ENCODE measurements at regions not wholly inside any gene's neighbourhood (a gene's known extent, or its start where the extent isn't known, plus 50 kb on each side); places are given as distances from the start of the nearest gene placed in this dataset.

DNA sequence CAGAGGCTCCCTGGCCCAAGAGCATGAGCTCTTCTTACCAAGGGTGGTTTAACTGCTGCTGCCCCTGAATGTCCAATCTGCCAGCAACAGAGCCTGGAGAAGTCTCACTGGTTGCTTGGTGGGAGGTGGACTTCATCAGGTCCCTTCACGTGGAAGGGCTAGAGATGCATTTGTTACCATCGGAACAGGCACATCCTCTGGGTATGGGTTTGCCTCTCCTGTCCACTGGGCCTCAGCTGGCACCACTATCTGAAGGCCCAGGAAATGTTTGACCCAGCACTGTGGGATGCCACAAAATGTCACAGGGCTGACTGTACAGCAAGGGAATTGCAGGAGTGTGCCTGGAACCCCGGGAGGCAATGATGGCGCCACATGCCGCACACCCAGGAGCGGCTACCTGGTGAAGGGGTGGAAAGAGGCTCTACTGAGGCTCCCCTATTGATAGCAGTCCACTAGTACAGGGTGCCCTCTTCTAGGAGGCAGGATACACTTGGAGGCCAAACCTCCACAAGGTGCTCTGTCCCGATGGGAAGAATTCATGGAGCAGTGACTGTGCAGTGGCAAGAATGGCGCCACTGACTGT is 603.1 kb upstream of the MGMT start:
- TF ChIP-seq, protein P1, sequence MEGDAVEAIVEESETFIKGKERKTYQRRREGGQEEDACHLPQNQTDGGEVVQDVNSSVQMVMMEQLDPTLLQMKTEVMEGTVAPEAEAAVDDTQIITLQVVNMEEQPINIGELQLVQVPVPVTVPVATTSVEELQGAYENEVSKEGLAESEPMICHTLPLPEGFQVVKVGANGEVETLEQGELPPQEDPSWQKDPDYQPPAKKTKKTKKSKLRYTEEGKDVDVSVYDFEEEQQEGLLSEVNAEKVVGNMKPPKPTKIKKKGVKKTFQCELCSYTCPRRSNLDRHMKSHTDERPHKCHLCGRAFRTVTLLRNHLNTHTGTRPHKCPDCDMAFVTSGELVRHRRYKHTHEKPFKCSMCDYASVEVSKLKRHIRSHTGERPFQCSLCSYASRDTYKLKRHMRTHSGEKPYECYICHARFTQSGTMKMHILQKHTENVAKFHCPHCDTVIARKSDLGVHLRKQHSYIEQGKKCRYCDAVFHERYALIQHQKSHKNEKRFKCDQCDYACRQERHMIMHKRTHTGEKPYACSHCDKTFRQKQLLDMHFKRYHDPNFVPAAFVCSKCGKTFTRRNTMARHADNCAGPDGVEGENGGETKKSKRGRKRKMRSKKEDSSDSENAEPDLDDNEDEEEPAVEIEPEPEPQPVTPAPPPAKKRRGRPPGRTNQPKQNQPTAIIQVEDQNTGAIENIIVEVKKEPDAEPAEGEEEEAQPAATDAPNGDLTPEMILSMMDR (IDR thresholded peaks at IDR 0.05): no peak
- Histone ChIP-seq H3K27me3 (no peaks in the 10 kb centered on the region), H3K4me1 (no peaks in the 10 kb centered on the region), H3K36me3 (no peaks in the 10 kb centered on the region), H3K4me3 (no peak overlapping the region), H3K9me3 (no peaks in the 10 kb centered on the region), H3K27ac (no peak overlapping the region)
- no peak for DNase-seq
- no peak for ATAC-seq
- intact Hi-C loops (cut with DNase I): no loop called here

DNA sequence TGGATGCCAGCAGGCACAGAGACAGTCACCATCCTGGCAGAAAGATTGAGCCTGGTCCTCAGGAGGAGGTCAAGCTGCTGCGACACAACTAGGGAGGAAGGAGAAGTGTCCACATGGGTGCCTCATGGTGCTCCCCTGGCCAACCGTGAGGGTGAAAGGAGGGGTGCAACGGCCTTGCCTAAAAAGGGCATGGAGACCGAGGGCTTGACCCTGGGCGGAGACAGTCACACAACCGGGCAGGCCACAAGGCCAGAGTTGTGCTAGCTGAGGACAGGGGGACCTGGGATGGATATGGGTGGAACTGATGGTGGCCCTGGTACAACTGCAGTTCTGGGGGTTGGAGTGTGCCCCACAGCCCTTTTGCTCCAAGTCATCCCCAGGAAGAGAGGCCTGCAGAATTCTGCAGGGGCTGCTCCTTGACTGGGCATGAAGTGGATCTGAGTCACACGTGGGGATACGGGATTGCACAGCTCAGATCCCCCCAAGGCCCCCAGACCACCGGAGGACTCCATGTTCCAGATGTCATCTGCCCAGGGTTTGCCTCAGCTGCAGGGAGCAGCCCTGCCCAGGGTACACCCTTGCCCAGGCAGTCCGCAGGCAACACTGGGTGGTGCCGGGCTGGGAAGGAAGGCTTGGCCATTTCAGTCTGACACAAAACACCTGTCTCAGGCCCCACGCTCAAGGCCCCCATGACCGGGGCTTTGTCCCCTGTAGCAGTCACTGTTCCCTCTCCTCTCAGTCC is 602.3 kb upstream of the MGMT start:
- Histone ChIP-seq H3K36me3 (no peaks in the 10 kb centered on the region), H3K27ac (no peak overlapping the region), H3K9me3 (no peaks in the 10 kb centered on the region), H3K4me3 (no peak overlapping the region), H3K4me1 (no peaks in the 10 kb centered on the region), H3K27me3 (no peaks in the 10 kb centered on the region)
- no peak for ATAC-seq
- intact Hi-C loops (cut with DNase I): no loop called here
- DNase-seq: no peak
- TF ChIP-seq, protein P1 (IDR thresholded peaks at IDR 0.05): no peak

DNA sequence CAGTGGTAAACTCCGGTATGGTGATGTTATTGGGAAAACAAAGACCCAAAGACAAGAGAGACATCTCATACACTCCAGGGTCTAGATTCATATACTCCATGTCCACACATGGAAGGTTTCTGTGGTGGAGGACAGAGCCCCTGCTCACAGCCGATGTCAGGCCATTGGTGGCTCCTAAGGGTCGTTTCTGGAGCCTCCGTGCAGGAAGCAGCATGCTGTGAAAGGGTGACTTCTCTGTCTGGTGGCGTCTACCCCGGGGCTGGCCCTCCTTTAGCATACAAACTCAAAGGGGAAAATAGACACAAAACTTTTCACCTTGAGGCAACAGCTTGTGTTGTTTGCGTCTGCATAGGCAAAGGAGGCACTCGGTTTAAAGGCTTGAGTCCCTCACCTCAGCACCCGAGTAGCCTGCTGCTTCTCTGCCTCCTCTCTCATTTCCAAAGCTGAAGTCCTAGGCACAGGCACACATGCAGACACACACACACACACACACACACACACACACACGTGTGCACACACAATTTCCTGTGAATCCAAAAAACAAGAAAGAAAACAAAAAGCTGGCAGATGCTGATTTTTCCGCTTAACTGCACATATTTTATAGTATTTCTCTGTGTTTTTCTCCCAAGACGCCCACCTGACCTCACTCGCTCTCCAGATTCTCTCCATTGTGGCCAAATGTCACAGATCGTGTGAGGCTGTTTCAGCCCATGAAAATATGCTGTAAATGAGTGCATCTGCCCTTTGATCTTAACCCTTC is 601.4 kb upstream of the MGMT start:
- DNase-seq: no peak

DNA sequence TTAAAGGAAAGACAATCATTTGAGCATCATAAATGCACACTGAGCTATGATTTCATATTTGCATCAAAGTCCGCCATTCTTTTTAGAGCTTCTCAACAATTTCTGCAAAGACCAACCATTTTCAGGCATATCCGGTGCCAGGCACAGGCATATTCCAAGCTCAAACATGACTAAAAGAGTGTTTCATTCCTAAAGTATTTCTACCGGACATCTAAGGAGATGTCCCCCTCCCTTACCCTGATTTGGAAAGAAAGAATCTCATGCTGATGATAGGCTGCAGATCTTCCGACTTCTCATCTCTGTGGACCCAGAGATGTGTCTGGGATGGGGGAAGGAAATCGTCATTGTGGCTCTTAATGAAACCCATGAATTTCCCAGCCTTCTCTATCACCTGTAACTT is 600.5 kb upstream of the MGMT start:
- no peaks in the 10 kb centered on the region for H3K27me3 ChIP-seq
- no peaks in the 10 kb centered on the region for H3K36me3 ChIP-seq
- H3K4me3 ChIP-seq: no peak overlapping the region
- H3K9me3 ChIP-seq: no peaks in the 10 kb centered on the region
- intact Hi-C loops (cut with DNase I): no loop called here
- H3K27ac ChIP-seq: no peak overlapping the region
- H3K4me1 ChIP-seq: no peaks in the 10 kb centered on the region
- DNase-seq (no peak), ATAC-seq (no peak)
- TF ChIP-seq, protein P1 (IDR thresholded peaks at IDR 0.05): no peak

More for the DNA sequence above, 601.4 kb upstream of the MGMT start:
- no peaks in the 10 kb centered on the region for H3K36me3 ChIP-seq
- H3K4me3 ChIP-seq: no peak overlapping the region
- TF ChIP-seq, protein P1 (IDR thresholded peaks at IDR 0.05): no peak
- ATAC-seq: no peak
- no peaks in the 10 kb centered on the region for H3K4me1 ChIP-seq
- no peaks in the 10 kb centered on the region for H3K9me3 ChIP-seq
- intact Hi-C loops (cut with DNase I): no loop called here
- no peak overlapping the region for H3K27ac ChIP-seq
- H3K27me3 ChIP-seq: no peaks in the 10 kb centered on the region

DNA sequence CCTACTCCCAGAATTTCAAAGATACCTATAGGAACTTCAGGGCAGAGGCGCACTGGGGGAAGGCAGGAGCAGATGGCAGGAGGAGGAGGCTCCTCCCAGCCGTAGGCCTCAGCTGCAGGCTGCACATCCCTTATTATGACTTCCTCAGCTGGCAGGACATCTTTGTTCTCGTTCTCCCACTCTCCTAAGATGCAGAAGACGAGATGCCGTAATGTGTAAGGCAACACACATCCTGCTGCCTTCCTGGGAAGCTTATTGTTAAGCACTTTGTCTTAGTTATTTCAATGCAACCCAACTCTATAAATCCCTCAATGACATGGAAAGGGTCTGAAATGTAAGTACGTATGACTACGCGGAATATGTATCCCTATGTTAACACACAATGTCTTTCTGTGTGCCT is 599.8 kb upstream of the MGMT start:
- H3K4me1 ChIP-seq: no peaks in the 10 kb centered on the region
- intact Hi-C loops (cut with DNase I): no loop called here
- H3K27ac ChIP-seq: no peak overlapping the region
- no peak overlapping the region for H3K4me3 ChIP-seq
- no peaks in the 10 kb centered on the region for H3K9me3 ChIP-seq
- ATAC-seq (no peak), DNase-seq (no peak)
- H3K36me3 ChIP-seq: no peaks in the 10 kb centered on the region
- TF ChIP-seq, protein P1 (IDR thresholded peaks at IDR 0.05): no peak
- no peaks in the 10 kb centered on the region for H3K27me3 ChIP-seq
